HG03139 (cell line): ENCODE measurements at regions not wholly inside any gene's neighbourhood (a gene's known extent, or its start where the extent isn't known, plus 50 kb on each side); places are given as distances from the start of the nearest gene placed in this dataset.
"Not testable (repeated sequence)": the region's sequence is repeated elsewhere in the genome, so short reads cannot be mapped to it uniquely, and the experiment has no call there.

Experiments used
- ATAC-seq: cut with Tn5 transposase; IDR thresholded peaks from one replicate; pipeline ENCODE4 v1.9.1; 2021; ENCODE audit not compliant: unreplicated experiment

- no peak for ATAC-seq
Measured at GRCh38 chr13:103605546-103606326, 539.5 kb upstream of the SLC10A2 start.

GRCh38 chr13:103599870-103600269 is 533.7 kb upstream of the SLC10A2 start:
- ATAC-seq: not testable (repeated sequence)

GRCh38 chr13:103598671-103599070 is 532.5 kb upstream of the SLC10A2 start:
- no peak for ATAC-seq

- ATAC-seq: no peak
Measured at GRCh38 chr13:103573446-103573845, 507.2 kb upstream of the SLC10A2 start.

- no peak for ATAC-seq
Measured at GRCh38 chr13:103568314-103568713, 502.1 kb upstream of the SLC10A2 start.

- no peak for ATAC-seq
Measured at GRCh38 chr13:103557878-103558277, 491.7 kb upstream of the SLC10A2 start.

GRCh38 chr13:103556681-103557080 is 490.5 kb upstream of the SLC10A2 start:
- ATAC-seq: no peak

- no peak for ATAC-seq
Measured at GRCh38 chr13:103547914-103548313, 481.7 kb upstream of the SLC10A2 start.

GRCh38 chr13:103546271-103546670 is 480.1 kb upstream of the SLC10A2 start:
- ATAC-seq: no peak

- ATAC-seq: no peak
Measured at GRCh38 chr13:103542648-103543047, 476.4 kb upstream of the SLC10A2 start.

- ATAC-seq: no peak
Measured at GRCh38 chr13:103540382-103540765, 474.2 kb upstream of the SLC10A2 start.

- ATAC-seq: no peak
Measured at GRCh38 chr13:103539721-103540381, 473.6 kb upstream of the SLC10A2 start.

GRCh38 chr13:103539265-103539664 is 473.0 kb upstream of the SLC10A2 start:
- ATAC-seq: no peak

- no peak for ATAC-seq
Measured at GRCh38 chr13:103537616-103538015, 471.4 kb upstream of the SLC10A2 start.

- ATAC-seq: no peak
Measured at GRCh38 chr13:103531278-103531677, 465.1 kb upstream of the SLC10A2 start.

GRCh38 chr13:103528437-103528836 is 462.2 kb upstream of the SLC10A2 start:
- no peak for ATAC-seq

- no peak for ATAC-seq
Measured at GRCh38 chr13:103525530-103525929, 459.3 kb upstream of the SLC10A2 start.

- ATAC-seq: no peak
Measured at GRCh38 chr13:103523858-103524257, 457.6 kb upstream of the SLC10A2 start.

- no peak for ATAC-seq
Measured at GRCh38 chr13:103521532-103521931, 455.3 kb upstream of the SLC10A2 start.

- ATAC-seq: no peak
Measured at GRCh38 chr13:103517768-103518102, 451.5 kb upstream of the SLC10A2 start.

GRCh38 chr13:103517066-103517767 is 451.0 kb upstream of the SLC10A2 start:
- ATAC-seq: peak; percentile 94
